PC-9 (cell line): ENCODE measurements at regions not wholly inside any gene's neighbourhood (a gene's known extent, or its start where the extent isn't known, plus 50 kb on each side); places are given as distances from the start of the nearest gene placed in this dataset.
A peak's percentile ranks its signal among the peaks of the same experiment; 100 is the strongest.

ENCODE experiments used
- BruUV-seq: library from RNA; stranded (reverse); fragments of 400-500 nt; replicated peaks from 2 replicates; lab custom pipeline; 2021; lab: Mats Ljungman, UMichigan
- CTCF ChIA-PET: fragments of 300-600 bp; sonication (Branson Sonifier 250); formaldehyde crosslinking; loops from one replicate; lab custom pipeline; 2022; ENCODE audit warnings: antibody characterized with exemption; lab: Charles Lee
- POLR2A ChIA-PET: fragments of 300-600 bp; sonication (Branson Sonifier 250); formaldehyde crosslinking; loops from one replicate; lab custom pipeline; 2022; ENCODE audit warnings: antibody characterized with exemption; ENCODE audit not compliant: unreplicated experiment; lab: Charles Lee
- DNase-seq, 2 experiments: peaks; one replicate each; pipeline versions ENCODE4 v3.0.0 to v3.0.0-alpha.2; 2015 to 2022; ENCODE audit warnings: mixed read lengths in 1 of 2
- H2AFZ ChIP-seq: fragments of 200-600 bp; sonication (generic); 2 replicates; pipeline ENCODE4 v1.8.1; 2017; ENCODE audit warnings: antibody characterized with exemption
- H3F3A ChIP-seq: fragments of 200-600 bp; sonication (generic); 2 replicates; pipeline ENCODE4 v1.8.1; 2017; ENCODE audit warnings: antibody characterized with exemption, mild to moderate bottlenecking, low read depth; ENCODE audit not compliant: insufficient read depth
- H3K27ac ChIP-seq: fragments of 200-600 bp; sonication (generic); 2 replicates; pipeline ENCODE4 v1.6.1; 2016; ENCODE audit warnings: mixed run types
- H3K27me3 ChIP-seq: fragments of 200-600 bp; sonication (generic); 2 replicates; pipeline ENCODE4 v1.6.1; 2016; ENCODE audit warnings: low read depth, mixed run types; ENCODE audit not compliant: insufficient read depth
- H3K36me3 ChIP-seq: fragments of 200-600 bp; sonication (generic); 2 replicates; pipeline ENCODE4 v1.6.1; 2016; ENCODE audit warnings: low read depth, mixed run types
- H3K4me1 ChIP-seq: fragments of 200-600 bp; sonication (generic); replicated peaks from 2 replicates; pipeline ENCODE4 v1.6.1; 2016; ENCODE audit warnings: mixed run types; ENCODE audit not compliant: insufficient read depth
- H3K4me2 ChIP-seq: fragments of 200-600 bp; sonication (generic); 2 replicates; pipeline ENCODE4 v1.6.1; 2017; ENCODE audit warnings: mixed run types
- H3K4me3 ChIP-seq: fragments of 200-600 bp; sonication (generic); 2 replicates; pipeline ENCODE4 v1.6.1; 2016; ENCODE audit warnings: mixed run types
- H3K79me2 ChIP-seq: fragments of 200-600 bp; sonication (generic); 2 replicates; pipeline ENCODE4 v1.6.1; 2017; ENCODE audit warnings: low read depth, mixed run types
- H3K9me2 ChIP-seq: fragments of 200-600 bp; sonication (generic); 2 replicates; pipeline ENCODE4 v1.8.1; 2017; ENCODE audit warnings: mild to moderate bottlenecking; ENCODE audit not compliant: insufficient read depth
- H3K9me3 ChIP-seq: fragments of 200-600 bp; sonication (generic); 2 replicates; pipeline ENCODE4 v1.8.1; 2016; ENCODE audit warnings: low read depth; ENCODE audit not compliant: insufficient read depth
- H4K20me1 ChIP-seq: fragments of 200-600 bp; sonication (generic); 2 replicates; pipeline ENCODE4 v1.8.1; 2017; ENCODE audit not compliant: insufficient read depth
- CTCF ChIP-seq: fragments of 200-600 bp; sonication (generic); conservative IDR thresholded peaks from 2 replicates; pipeline ENCODE4 v1.6.1; 2017; ENCODE audit warnings: mixed run types, antibody characterized with exemption, mild to moderate bottlenecking, moderate library complexity
- EZH2 ChIP-seq: fragments of 200-600 bp; sonication (generic); IDR thresholded peaks from 2 replicates; pipeline ENCODE4 v1.8.0; 2017; ENCODE audit warnings: antibody characterized with exemption, low read depth
- intact Hi-C: fragments of 100-400 bp; cut with micrococcal nuclease; formaldehyde crosslinking; loops from one replicate; pipeline ENCODE4 v1.10.0; 2022; ENCODE audit not compliant: unreplicated experiment

GRCh38 chr7:41404375-41405074 is 298.4 kb downstream of the INHBA start:
- Histone ChIP-seq H3K27me3 (no peaks in the 10 kb centered on the region), H4K20me1 (no peaks in the 10 kb centered on the region), H3K4me2 (no peak overlapping the region), H3K4me1 (peaks cover 22% of the 10 kb centered on the region), H3K4me3 (no peak overlapping the region), H3K9me3 (peaks cover 34% of the 10 kb centered on the region), H3F3A (no peaks in the 10 kb centered on the region), H3K36me3 (no peaks in the 10 kb centered on the region), H3K79me2 (no peaks in the 10 kb centered on the region), H2AFZ (no peak overlapping the region), H3K9me2 (no peaks in the 10 kb centered on the region), H3K27ac (0 out of 2 replicates have a peak overlapping the region, but pooled peaks have one; percentile 43)
- no TSS peak for BruUV-seq
- POLR2A ChIA-PET: no interaction called here
- no peak for DNase-seq
- CTCF ChIA-PET: interaction anchor here (0.5 kb wide), 1 partner anchor 66 kb away, joined by 3 read pairs; no protein-coding TSS in a partner anchor
- no peak for TF ChIP-seq EZH2
- TF ChIP-seq CTCF: no peak
- intact Hi-C loops: loop anchor here (5.0 kb wide), 1 partner anchor 298 kb away; the partner anchor contains the start of gene INHBA

- intact Hi-C loops: loop anchor here (1.0 to 5.0 kb wide), 2 partner anchors 177 to 299 kb away; partner anchors contain the start of gene INHBA
- Histone ChIP-seq H3K9me3 (peaks cover 32% of the 10 kb centered on the region), H3K79me2 (no peaks in the 10 kb centered on the region), H3K4me3 (no peak overlapping the region), H2AFZ (no peak overlapping the region), H3K36me3 (no peaks in the 10 kb centered on the region), H3K27ac (peak overlapping the region; percentile 43), H3F3A (no peaks in the 10 kb centered on the region), H3K9me2 (no peaks in the 10 kb centered on the region), H4K20me1 (no peaks in the 10 kb centered on the region), H3K4me2 (peak overlapping the region; percentile 22), H3K4me1 (peaks cover 29% of the 10 kb centered on the region), H3K27me3 (no peaks in the 10 kb centered on the region)
- TF ChIP-seq EZH2: no peak
- TF ChIP-seq CTCF: no peak
- peak in 1 of 2 experiments; percentile 72 for DNase-seq
- BruUV-seq: no TSS peak
- ChIA-PET CTCF (no interaction called here), POLR2A (no interaction called here)
These were observed 299.6 kb downstream of the INHBA start for GRCh38 chr7:41403291-41403690.

- no peaks in the 10 kb centered on the region for H3F3A ChIP-seq
- no peaks in the 10 kb centered on the region for H3K27me3 ChIP-seq
- peaks cover 32% of the 10 kb centered on the region for H3K9me3 ChIP-seq
- H3K27ac ChIP-seq: no peak overlapping the region
- no peaks in the 10 kb centered on the region for H3K79me2 ChIP-seq
- DNase-seq: no peak
- H4K20me1 ChIP-seq: no peaks in the 10 kb centered on the region
- no peak overlapping the region for H3K4me2 ChIP-seq
- BruUV-seq: no TSS peak
- ChIA-PET CTCF (interaction anchor here (0.6 kb wide), 1 partner anchor 17 kb away, joined by 7 read pairs; no protein-coding TSS in a partner anchor), POLR2A (no interaction called here)
- H3K36me3 ChIP-seq: no peaks in the 10 kb centered on the region
- H3K9me2 ChIP-seq: no peaks in the 10 kb centered on the region
- intact Hi-C loops: loop anchor here (5.0 kb wide), 1 partner anchor 300 kb away; the partner anchor contains the start of gene INHBA
- no peak for TF ChIP-seq EZH2
- TF ChIP-seq CTCF: no peak
- peaks cover 29% of the 10 kb centered on the region for H3K4me1 ChIP-seq
- H3K4me3 ChIP-seq: no peak overlapping the region
- no peak overlapping the region for H2AFZ ChIP-seq
These were observed 301.1 kb downstream of the INHBA start for GRCh38 chr7:41401833-41402232.
